NCI-H2227 (cell line): ENCODE measurements at regions not wholly inside any gene's neighbourhood (a gene's known extent, or its start where the extent isn't known, plus 50 kb on each side); places are given as distances from the start of the nearest gene placed in this dataset.

Source experiments
- DNase-seq: peaks from one replicate; lab custom pipeline; 2025; ENCODE audit not compliant: unreplicated experiment; lab: John Stamatoyannopoulos, UW

- DNase-seq = no peak
Measured at GRCh38 chr12:5226581-5226980, 182.9 kb downstream of the KCNA5 start.

- no peak for DNase-seq
Measured at GRCh38 chr12:5227708-5228373, 184.2 kb downstream of the KCNA5 start.

GRCh38 chr12:5230156-5230555, 186.5 kb downstream of the KCNA5 start:
- no peak for DNase-seq

GRCh38 chr12:5230861-5231260, 187.2 kb downstream of the KCNA5 start:
- DNase-seq = no peak

GRCh38 chr12:5232291-5232690, 188.6 kb downstream of the KCNA5 start:
- DNase-seq = no peak

GRCh38 chr12:5232826-5233500, 189.3 kb downstream of the KCNA5 start:
- no peak for DNase-seq

- DNase-seq = no peak
Measured at GRCh38 chr12:5236022-5236640, 192.5 kb downstream of the KCNA5 start.

- no peak for DNase-seq
Measured at GRCh38 chr12:5242440-5242839, 189.5 kb upstream of the NTF3 start.

- peak; percentile 27 for DNase-seq
Measured at GRCh38 chr12:5243014-5243413, 188.9 kb upstream of the NTF3 start.

- no peak for DNase-seq
Measured at GRCh38 chr12:5244513-5244972, 187.4 kb upstream of the NTF3 start.

- DNase-seq = no peak
Measured at GRCh38 chr12:5246196-5246595, 185.7 kb upstream of the NTF3 start.

GRCh38 chr12:5247144-5247543, 184.8 kb upstream of the NTF3 start:
- no peak for DNase-seq

GRCh38 chr12:5248230-5248629, 183.7 kb upstream of the NTF3 start:
- DNase-seq = no peak

- DNase-seq = no peak
Measured at GRCh38 chr12:5248999-5249526, 182.8 kb upstream of the NTF3 start.

- DNase-seq = no peak
Measured at GRCh38 chr12:5251092-5251491, 180.8 kb upstream of the NTF3 start.

- no peak for DNase-seq
Measured at GRCh38 chr12:5251786-5252185, 180.1 kb upstream of the NTF3 start.

GRCh38 chr12:5254703-5255102, 177.2 kb upstream of the NTF3 start:
- no peak for DNase-seq

GRCh38 chr12:5257763-5258495, 174.0 kb upstream of the NTF3 start:
- no peak for DNase-seq

GRCh38 chr12:5258498-5258897, 173.4 kb upstream of the NTF3 start:
- no peak for DNase-seq

GRCh38 chr12:5258926-5259325, 173.0 kb upstream of the NTF3 start:
- DNase-seq = no peak

GRCh38 chr12:5259523-5259922, 172.4 kb upstream of the NTF3 start:
- no peak for DNase-seq
